Nephron (organoid): ENCODE measurements at regions not wholly inside any gene's neighbourhood (a gene's known extent, or its start where the extent isn't known, plus 50 kb on each side); places are given as distances from the start of the nearest gene placed in this dataset.
A peak's percentile ranks its signal among the peaks of the same experiment; 100 is the strongest.

Source experiments
- H3K27ac Mint-ChIP-seq, 3 experiments: 2 replicates each; pipeline ENCODE4 v1.8.0; 2020; ENCODE audit warnings: mixed read lengths in 3 of 3, mild to moderate bottlenecking in 2 of 3, moderate library complexity in 1 of 3
- H3K27me3 Mint-ChIP-seq: 2 replicates; pipeline ENCODE4 v1.8.0; 2021; ENCODE audit warnings: low read depth, mild to moderate bottlenecking, moderate library complexity, mixed read lengths
- H3K36me3 Mint-ChIP-seq: 2 replicates; pipeline ENCODE4 v1.8.0; 2020; ENCODE audit warnings: low read depth, mixed read lengths
- H3K4me1 Mint-ChIP-seq: 2 replicates; pipeline ENCODE4 v1.8.0; 2020; ENCODE audit warnings: mixed read lengths
- H3K4me3 Mint-ChIP-seq, 3 experiments: 2 replicates each; pipeline ENCODE4 v1.8.0; 2020; ENCODE audit warnings: mild to moderate bottlenecking in 3 of 3, mixed read lengths in 3 of 3, moderate library complexity in 2 of 3
- H3K9me3 Mint-ChIP-seq: 2 replicates; pipeline ENCODE4 v1.8.0; 2020; ENCODE audit warnings: mixed read lengths
- TF ChIP-seq, protein P1 (sequence below), 3 experiments: fragments of 200-600 bp; sonication (generic); IDR thresholded peaks; one replicate each; pipeline ENCODE4 v1.5.0; 2021; ENCODE audit warnings: antibody characterized with exemption in 3 of 3; ENCODE audit not compliant: unreplicated experiment in 3 of 3

GRCh38 chr2:111661286-111661940 is 222.6 kb downstream of the ANAPC1 start:
- TF ChIP-seq, protein P1, sequence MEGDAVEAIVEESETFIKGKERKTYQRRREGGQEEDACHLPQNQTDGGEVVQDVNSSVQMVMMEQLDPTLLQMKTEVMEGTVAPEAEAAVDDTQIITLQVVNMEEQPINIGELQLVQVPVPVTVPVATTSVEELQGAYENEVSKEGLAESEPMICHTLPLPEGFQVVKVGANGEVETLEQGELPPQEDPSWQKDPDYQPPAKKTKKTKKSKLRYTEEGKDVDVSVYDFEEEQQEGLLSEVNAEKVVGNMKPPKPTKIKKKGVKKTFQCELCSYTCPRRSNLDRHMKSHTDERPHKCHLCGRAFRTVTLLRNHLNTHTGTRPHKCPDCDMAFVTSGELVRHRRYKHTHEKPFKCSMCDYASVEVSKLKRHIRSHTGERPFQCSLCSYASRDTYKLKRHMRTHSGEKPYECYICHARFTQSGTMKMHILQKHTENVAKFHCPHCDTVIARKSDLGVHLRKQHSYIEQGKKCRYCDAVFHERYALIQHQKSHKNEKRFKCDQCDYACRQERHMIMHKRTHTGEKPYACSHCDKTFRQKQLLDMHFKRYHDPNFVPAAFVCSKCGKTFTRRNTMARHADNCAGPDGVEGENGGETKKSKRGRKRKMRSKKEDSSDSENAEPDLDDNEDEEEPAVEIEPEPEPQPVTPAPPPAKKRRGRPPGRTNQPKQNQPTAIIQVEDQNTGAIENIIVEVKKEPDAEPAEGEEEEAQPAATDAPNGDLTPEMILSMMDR (IDR thresholded peaks at IDR 0.05; ENCODE audit: unreplicated experiment in 3 of 3) = no peak
- Mint-ChIP-seq H3K4me3 (no peak overlapping the region), H3K27ac (peak overlapping the region in 2 of 3 experiments; percentile 49 to 60), H3K4me1 (peaks cover 58% of the 10 kb centered on the region), H3K9me3 (no peaks in the 10 kb centered on the region), H3K36me3 (no peaks in the 10 kb centered on the region), H3K27me3 (no peaks in the 10 kb centered on the region)

- Mint-ChIP-seq H3K4me1 (peaks cover 50% of the 10 kb centered on the region), H3K9me3 (peaks cover under 1% of the 10 kb centered on the region), H3K27ac (peak overlapping the region in 1 of 3 experiments; percentile 96), H3K4me3 (no peak overlapping the region), H3K27me3 (no peaks in the 10 kb centered on the region), H3K36me3 (no peaks in the 10 kb centered on the region)
- TF ChIP-seq, protein P1 (IDR thresholded peaks at IDR 0.05; ENCODE audit: unreplicated experiment in 3 of 3) = no peak
Observed at GRCh38 chr2:111662039-111662770, 221.8 kb downstream of the ANAPC1 start.

DNA sequence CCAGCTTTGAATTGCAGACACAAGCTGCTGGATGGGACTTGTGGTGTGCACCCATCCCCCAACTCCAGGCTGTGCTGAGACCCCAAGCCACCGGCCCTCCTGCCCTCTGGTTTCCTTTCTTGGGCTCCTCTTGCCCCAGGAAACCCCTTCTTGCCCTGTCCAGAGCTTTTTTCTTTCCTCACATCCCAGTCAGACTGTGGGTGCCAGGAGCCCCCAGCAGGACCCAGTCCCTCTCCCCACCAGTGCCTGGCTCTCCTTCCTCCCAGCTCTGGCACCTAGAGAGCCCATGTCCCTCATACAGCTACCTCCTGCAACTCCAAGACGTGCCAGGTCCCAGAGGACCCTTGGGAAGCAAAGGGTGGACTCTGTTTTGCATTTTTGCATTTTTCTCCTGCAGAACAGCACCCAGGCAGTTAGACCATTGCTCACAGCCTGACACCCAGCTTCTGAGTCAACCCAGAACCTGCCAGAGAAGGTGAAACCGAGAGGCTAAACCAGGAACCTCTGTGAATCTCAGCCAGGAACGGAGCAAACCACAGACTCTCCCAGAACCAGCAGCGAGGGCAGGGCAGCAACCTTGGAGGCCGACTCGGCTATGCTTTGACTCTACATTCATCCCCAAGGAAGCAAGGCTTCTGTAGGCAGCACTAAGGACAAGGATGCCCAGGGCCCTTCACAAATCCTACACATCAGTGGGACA is 221.1 kb downstream of the ANAPC1 start:
- TF ChIP-seq, protein P1 (IDR thresholded peaks at IDR 0.05; ENCODE audit: unreplicated experiment in 3 of 3) = no peak
- peaks cover 47% of the 10 kb centered on the region for H3K4me1 Mint-ChIP-seq
- no peaks in the 10 kb centered on the region for H3K27me3 Mint-ChIP-seq
- no peak overlapping the region for H3K4me3 Mint-ChIP-seq
- no peaks in the 10 kb centered on the region for H3K36me3 Mint-ChIP-seq
- H3K27ac Mint-ChIP-seq = peak overlapping the region in 1 of 3 experiments; percentile 96
- H3K9me3 Mint-ChIP-seq = peaks cover 6% of the 10 kb centered on the region

DNA sequence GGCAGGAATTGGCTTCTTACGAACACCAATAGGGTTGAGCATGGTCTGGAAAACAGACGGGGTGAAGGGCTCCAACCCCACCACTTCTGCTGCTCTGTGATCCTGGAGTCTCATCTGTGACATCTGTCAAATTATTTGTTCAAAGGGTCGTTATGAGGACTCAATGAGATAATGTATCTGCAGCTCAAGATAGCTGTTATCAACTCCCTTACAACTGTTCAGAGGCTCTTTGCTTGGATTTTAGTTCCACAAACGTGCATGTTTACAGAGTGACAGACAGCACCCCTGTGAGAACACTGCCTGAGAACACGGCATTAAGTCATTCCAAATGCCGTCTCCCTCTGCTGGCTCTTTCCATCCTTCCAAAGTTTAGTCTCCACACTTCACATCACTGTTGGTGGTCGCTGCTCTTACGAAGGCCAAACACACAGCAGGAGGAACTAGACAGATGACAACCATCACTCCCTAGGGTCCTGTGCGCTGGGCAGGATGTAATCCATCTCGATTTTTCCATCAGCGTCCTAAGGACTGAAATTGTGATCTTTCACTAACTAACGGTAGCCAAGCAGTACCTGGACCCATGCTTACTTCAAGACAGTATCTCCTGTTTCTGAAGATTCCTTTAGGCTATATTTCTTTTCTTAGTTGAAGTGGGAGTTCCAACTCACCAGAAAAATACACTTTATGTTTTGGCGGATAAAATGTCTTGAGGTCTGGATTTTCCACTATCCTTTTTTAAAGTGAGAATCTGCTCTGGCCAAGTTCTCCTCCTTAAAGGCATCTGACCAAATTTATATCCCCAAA is 220.3 kb downstream of the ANAPC1 start:
- Mint-ChIP-seq H3K4me3 (peak overlapping the region in 2 of 3 experiments; percentile 17 to 39), H3K9me3 (peaks cover 10% of the 10 kb centered on the region), H3K27me3 (peaks cover 4% of the 10 kb centered on the region), H3K36me3 (no peaks in the 10 kb centered on the region), H3K4me1 (peaks cover 47% of the 10 kb centered on the region), H3K27ac (peak overlapping the region in 2 of 3 experiments; percentile 66 to 96)
- TF ChIP-seq, protein P1 (IDR thresholded peaks at IDR 0.05; ENCODE audit: unreplicated experiment in 3 of 3) = no peak

- TF ChIP-seq, protein P1 (IDR thresholded peaks at IDR 0.05; ENCODE audit: unreplicated experiment in 3 of 3) = no peak
- H3K27me3 Mint-ChIP-seq = peaks cover 4% of the 10 kb centered on the region
- H3K4me3 Mint-ChIP-seq = no peak overlapping the region
- H3K9me3 Mint-ChIP-seq = peaks cover 10% of the 10 kb centered on the region
- peak overlapping the region in 2 of 3 experiments; percentile 18 to 96 for H3K27ac Mint-ChIP-seq
- no peaks in the 10 kb centered on the region for H3K36me3 Mint-ChIP-seq
- peaks cover 43% of the 10 kb centered on the region for H3K4me1 Mint-ChIP-seq
Observed at GRCh38 chr2:111664275-111664850, 219.6 kb downstream of the ANAPC1 start.
